ENCODE measurements at regions not wholly inside any gene's neighbourhood (a gene's known extent, or its start where the extent isn't known, plus 50 kb on each side); places are given as distances from the start of the nearest gene placed in this dataset.

GRCh38 chrX:96387801-96388200 is 296.8 kb upstream of the DIAPH2 start:
- no peak overlapping the region for H3K27ac ChIP-seq (ENCODE audit: low read length)
- H3K4me3 ChIP-seq (ENCODE audit: low read length) = no peak overlapping the region
- 50% methylated on average over 1 of the region's 2 CpGs for WGBS (ENCODE audit: insufficient coverage)

GRCh38 chrX:96389281-96390047 is 295.2 kb upstream of the DIAPH2 start:
- Histone ChIP-seq H3K4me3 (ENCODE audit: low read length) (no peak overlapping the region), H3K36me3 (ENCODE audit: control insufficient read depth, insufficient read depth, low read length) (no peaks in the 10 kb centered on the region), H3K27me3 (ENCODE audit: control insufficient read depth, insufficient read depth, low read length) (peaks cover 5% of the 10 kb centered on the region), H3K4me1 (ENCODE audit: control insufficient read depth, insufficient read depth, low read length) (no peaks in the 10 kb centered on the region), H3K27ac (ENCODE audit: low read length) (no peak overlapping the region), H3K9me3 (replicated peaks; ENCODE audit: control insufficient read depth, low read depth, low read length) (no peaks in the 10 kb centered on the region)
- no peak for DNase-seq
- WGBS (ENCODE audit: insufficient coverage) = no CpG with 5 or more reads among the region's 5 CpGs

More at GRCh38 chrX:96387801-96388200, 296.8 kb upstream of the DIAPH2 start:
- Histone ChIP-seq H3K36me3 (ENCODE audit: control insufficient read depth, insufficient read depth, low read length) (no peaks in the 10 kb centered on the region), H3K4me1 (ENCODE audit: control insufficient read depth, insufficient read depth, low read length) (no peaks in the 10 kb centered on the region), H3K9me3 (replicated peaks; ENCODE audit: control insufficient read depth, low read depth, low read length) (no peaks in the 10 kb centered on the region), H3K27me3 (ENCODE audit: control insufficient read depth, insufficient read depth, low read length) (peaks cover 5% of the 10 kb centered on the region)
- DNase-seq = no peak

GRCh38 chrX:96394598-96394997 is 290.0 kb upstream of the DIAPH2 start:
- Histone ChIP-seq H3K27me3 (ENCODE audit: control insufficient read depth, insufficient read depth, low read length) (peaks cover 5% of the 10 kb centered on the region), H3K9me3 (replicated peaks; ENCODE audit: control insufficient read depth, low read depth, low read length) (no peaks in the 10 kb centered on the region), H3K27ac (ENCODE audit: low read length) (no peak overlapping the region), H3K36me3 (ENCODE audit: control insufficient read depth, insufficient read depth, low read length) (no peaks in the 10 kb centered on the region), H3K4me1 (ENCODE audit: control insufficient read depth, insufficient read depth, low read length) (no peaks in the 10 kb centered on the region), H3K4me3 (ENCODE audit: low read length) (no peak overlapping the region)
- DNase-seq = no peak
- no CpG with 5 or more reads among the region's 1 CpG for WGBS (ENCODE audit: insufficient coverage)

- H3K4me3 ChIP-seq (ENCODE audit: low read length) = no peak overlapping the region
- WGBS (ENCODE audit: insufficient coverage) = no CpG with 5 or more reads among the region's 3 CpGs
- no peaks in the 10 kb centered on the region for H3K36me3 ChIP-seq (ENCODE audit: control insufficient read depth, insufficient read depth, low read length)
These were observed 281.2 kb upstream of the DIAPH2 start for GRCh38 chrX:96403446-96403845.

GRCh38 chrX:96405842-96406241 is 278.8 kb upstream of the DIAPH2 start:
- H3K27me3 ChIP-seq (ENCODE audit: control insufficient read depth, insufficient read depth, low read length) = peaks cover 10% of the 10 kb centered on the region
- H3K4me3 ChIP-seq (ENCODE audit: low read length) = no peak overlapping the region
- no peak overlapping the region for H3K27ac ChIP-seq (ENCODE audit: low read length)
- H3K36me3 ChIP-seq (ENCODE audit: control insufficient read depth, insufficient read depth, low read length) = no peaks in the 10 kb centered on the region
- H3K4me1 ChIP-seq (ENCODE audit: control insufficient read depth, insufficient read depth, low read length) = no peaks in the 10 kb centered on the region
- no peaks in the 10 kb centered on the region for H3K9me3 ChIP-seq (replicated peaks; ENCODE audit: control insufficient read depth, low read depth, low read length)
- WGBS (ENCODE audit: insufficient coverage) = 100% methylated on average over 1 of the region's 1 CpG
- no peak for DNase-seq

More at GRCh38 chrX:96403446-96403845, 281.2 kb upstream of the DIAPH2 start:
- no peaks in the 10 kb centered on the region for H3K9me3 ChIP-seq (replicated peaks; ENCODE audit: control insufficient read depth, low read depth, low read length)
- H3K4me1 ChIP-seq (ENCODE audit: control insufficient read depth, insufficient read depth, low read length) = no peaks in the 10 kb centered on the region
- H3K27me3 ChIP-seq (ENCODE audit: control insufficient read depth, insufficient read depth, low read length) = peaks cover 10% of the 10 kb centered on the region
- no peak for DNase-seq
- no peak overlapping the region for H3K27ac ChIP-seq (ENCODE audit: low read length)

- peak; percentile 70 for DNase-seq
- Histone ChIP-seq H3K27me3 (ENCODE audit: control insufficient read depth, insufficient read depth, low read length) (peaks cover 7% of the 10 kb centered on the region), H3K27ac (ENCODE audit: low read length) (no peak overlapping the region), H3K9me3 (replicated peaks; ENCODE audit: control insufficient read depth, low read depth, low read length) (no peaks in the 10 kb centered on the region), H3K4me1 (ENCODE audit: control insufficient read depth, insufficient read depth, low read length) (no peaks in the 10 kb centered on the region), H3K4me3 (ENCODE audit: low read length) (no peak overlapping the region), H3K36me3 (ENCODE audit: control insufficient read depth, insufficient read depth, low read length) (no peaks in the 10 kb centered on the region)
- WGBS (ENCODE audit: insufficient coverage) = no CpG with 5 or more reads among the region's 3 CpGs
These were observed 277.6 kb upstream of the DIAPH2 start for GRCh38 chrX:96407072-96407471.

- WGBS (ENCODE audit: insufficient coverage) = no CpG with 5 or more reads among the region's 2 CpGs
- H3K27ac ChIP-seq (ENCODE audit: low read length) = no peak overlapping the region
- H3K27me3 ChIP-seq (ENCODE audit: control insufficient read depth, insufficient read depth, low read length) = peaks cover 7% of the 10 kb centered on the region
- H3K36me3 ChIP-seq (ENCODE audit: control insufficient read depth, insufficient read depth, low read length) = no peaks in the 10 kb centered on the region
- H3K9me3 ChIP-seq (replicated peaks; ENCODE audit: control insufficient read depth, low read depth, low read length) = no peaks in the 10 kb centered on the region
- peak; percentile 55 for DNase-seq
- no peaks in the 10 kb centered on the region for H3K4me1 ChIP-seq (ENCODE audit: control insufficient read depth, insufficient read depth, low read length)
- no peak overlapping the region for H3K4me3 ChIP-seq (ENCODE audit: low read length)
These were observed 277.1 kb upstream of the DIAPH2 start for GRCh38 chrX:96407501-96407900.

- H3K36me3 ChIP-seq (ENCODE audit: control insufficient read depth, insufficient read depth, low read length) = no peaks in the 10 kb centered on the region
- no peak for DNase-seq
- H3K4me1 ChIP-seq (ENCODE audit: control insufficient read depth, insufficient read depth, low read length) = no peaks in the 10 kb centered on the region
- no peak overlapping the region for H3K4me3 ChIP-seq (ENCODE audit: low read length)
- H3K27ac ChIP-seq (ENCODE audit: low read length) = no peak overlapping the region
- H3K9me3 ChIP-seq (replicated peaks; ENCODE audit: control insufficient read depth, low read depth, low read length) = no peaks in the 10 kb centered on the region
- H3K27me3 ChIP-seq (ENCODE audit: control insufficient read depth, insufficient read depth, low read length) = peaks cover 7% of the 10 kb centered on the region
- WGBS (ENCODE audit: insufficient coverage) = no CpG with 5 or more reads among the region's 2 CpGs
These were observed 276.7 kb upstream of the DIAPH2 start for GRCh38 chrX:96407981-96408380.

GRCh38 chrX:96410927-96411326 is 273.7 kb upstream of the DIAPH2 start:
- H3K36me3 ChIP-seq (ENCODE audit: control insufficient read depth, insufficient read depth, low read length) = no peaks in the 10 kb centered on the region

GRCh38 chrX:96417695-96418094 is 266.9 kb upstream of the DIAPH2 start:
- no peak overlapping the region for H3K4me3 ChIP-seq (ENCODE audit: low read length)
- no peaks in the 10 kb centered on the region for H3K36me3 ChIP-seq (ENCODE audit: control insufficient read depth, insufficient read depth, low read length)
- no peak overlapping the region for H3K27ac ChIP-seq (ENCODE audit: low read length)
- DNase-seq = no peak
- no peaks in the 10 kb centered on the region for H3K27me3 ChIP-seq (ENCODE audit: control insufficient read depth, insufficient read depth, low read length)
- WGBS (ENCODE audit: insufficient coverage) = no CpG with 5 or more reads among the region's 4 CpGs
- H3K4me1 ChIP-seq (ENCODE audit: control insufficient read depth, insufficient read depth, low read length) = no peaks in the 10 kb centered on the region
- no peaks in the 10 kb centered on the region for H3K9me3 ChIP-seq (replicated peaks; ENCODE audit: control insufficient read depth, low read depth, low read length)

More at GRCh38 chrX:96410927-96411326, 273.7 kb upstream of the DIAPH2 start:
- H3K27me3 ChIP-seq (ENCODE audit: control insufficient read depth, insufficient read depth, low read length) = peaks cover 6% of the 10 kb centered on the region
- no peaks in the 10 kb centered on the region for H3K9me3 ChIP-seq (replicated peaks; ENCODE audit: control insufficient read depth, low read depth, low read length)
- H3K4me3 ChIP-seq (ENCODE audit: low read length) = no peak overlapping the region
- H3K4me1 ChIP-seq (ENCODE audit: control insufficient read depth, insufficient read depth, low read length) = no peaks in the 10 kb centered on the region
- 80% methylated on average over 1 of the region's 2 CpGs for WGBS (ENCODE audit: insufficient coverage)
- no peak overlapping the region for H3K27ac ChIP-seq (ENCODE audit: low read length)
- DNase-seq = no peak

All from muscle of leg (tissue), 3 donors.